T-cell (primary cell): ENCODE measurements at regions not wholly inside any gene's neighbourhood (a gene's known extent, or its start where the extent isn't known, plus 50 kb on each side); places are given as distances from the start of the nearest gene placed in this dataset.

ENCODE experiments used
- ATAC-seq, 4 experiments: fragments of 200-7000 bp in 3 of 4; fragments of 150-1000 bp in 1 of 4; cut with Tn5 transposase; replicated peaks in 1 of 4; 1 replicate in 3 of 4; 2 replicates in 1 of 4; pipeline ENCODE4 v1.10.0; 2021; ENCODE audit warnings: moderate library complexity in 3 of 4, mild to moderate bottlenecking in 2 of 4, moderate number of reproducible peaks in 1 of 4
- CTCF ChIA-PET, 2 donors: fragments of 300-600 bp; sonication (Branson Sonifier 250); formaldehyde crosslinking; loops; one replicate each; lab custom pipeline; 2022; ENCODE audit warnings: antibody characterized with exemption in 2 of 2; lab: Charles Lee
- POLR2A ChIA-PET, 2 donors: fragments of 300-600 bp; sonication (Branson Sonifier 250); formaldehyde crosslinking; loops; one replicate each; lab custom pipeline; 2022; ENCODE audit warnings: antibody characterized with exemption in 2 of 2; lab: Charles Lee
- DNase-seq, 35 experiments: peaks; one replicate each; pipeline versions ENCODE4 v3.0.0 to v3.0.0-alpha.2; 2013 to 2023
- H3K27ac ChIP-seq: one replicate; pipeline ENCODE4 v1.5.1; 2013; ENCODE audit warnings: low read length
- H3K27me3 ChIP-seq, 2 experiments: replicated peaks in 1 of 2; 1 replicate in 1 of 2; 2 replicates in 1 of 2; pipeline versions ENCODE4 v1.6.1 to v1.7.0; 2013; ENCODE audit warnings: low read length in 1 of 2, mixed read lengths in 1 of 2; ENCODE audit not compliant: control insufficient read depth in 2 of 2, insufficient read depth in 2 of 2; ENCODE audit errors: extremely low read depth in 1 of 2
- H3K36me3 ChIP-seq, 2 donors: 1 replicate in 1 of 2; 2 replicates in 1 of 2; pipeline versions ENCODE4 v1.6.1 to v1.7.0; 2013; ENCODE audit warnings: low read length in 1 of 2; ENCODE audit not compliant: control insufficient read depth in 2 of 2, insufficient read depth in 1 of 2; ENCODE audit errors: extremely low read depth in 1 of 2
- H3K4me1 ChIP-seq, 2 experiments: 1 replicate in 1 of 2; 2 replicates in 1 of 2; pipeline versions ENCODE4 v1.6.1 to v1.7.0; 2013; ENCODE audit warnings: low read length in 2 of 2, mixed read lengths in 1 of 2; ENCODE audit not compliant: insufficient read depth in 2 of 2, control insufficient read depth in 1 of 2; ENCODE audit errors: extremely low read depth in 1 of 2
- H3K4me3 ChIP-seq, 2 donors: 1 replicate in 1 of 2; 2 replicates in 1 of 2; pipeline versions ENCODE4 v1.5.1 to v1.7.0; 2013; ENCODE audit warnings: mild to moderate bottlenecking in 2 of 2, low read length in 1 of 2, moderate library complexity in 1 of 2; ENCODE audit not compliant: control insufficient read depth in 1 of 2; ENCODE audit errors: extremely low read depth in 1 of 2
- H3K9me3 ChIP-seq: 2 replicates; pipeline ENCODE4 v1.7.0; 2013
- H3K27ac Mint-ChIP-seq, 2 donors: one replicate each; pipeline ENCODE4 v1.8.0; 2020 to 2021; ENCODE audit warnings: mild to moderate bottlenecking in 2 of 2, mixed read lengths in 2 of 2
- H3K27me3 Mint-ChIP-seq, 2 donors: one replicate each; pipeline ENCODE4 v1.8.0; 2021 to 2022; ENCODE audit warnings: mixed read lengths in 2 of 2
- H3K36me3 Mint-ChIP-seq: one replicate; pipeline ENCODE4 v1.8.0; 2021; ENCODE audit warnings: mixed read lengths
- H3K4me1 Mint-ChIP-seq, 3 donors: one replicate each; pipeline ENCODE4 v1.8.0; 2020 to 2022; ENCODE audit warnings: mixed read lengths in 3 of 3, mild to moderate bottlenecking in 1 of 3
- H3K4me3 Mint-ChIP-seq, 3 donors: one replicate each; pipeline ENCODE4 v1.8.0; 2020 to 2022; ENCODE audit warnings: mild to moderate bottlenecking in 3 of 3, mixed read lengths in 3 of 3, moderate library complexity in 3 of 3
- H3K9me3 Mint-ChIP-seq, 3 donors: one replicate each; pipeline ENCODE4 v1.8.0; 2020 to 2022; ENCODE audit warnings: mixed read lengths in 3 of 3
- WGBS: methylation state at CpG from one replicate; pipeline ENCODE4 v1.1.5; 2013; ENCODE audit warnings: missing lambda C conversion rate; ENCODE audit not compliant: insufficient coverage; 5-methylcytosine and 5-hydroxymethylcytosine counted together

DNA sequence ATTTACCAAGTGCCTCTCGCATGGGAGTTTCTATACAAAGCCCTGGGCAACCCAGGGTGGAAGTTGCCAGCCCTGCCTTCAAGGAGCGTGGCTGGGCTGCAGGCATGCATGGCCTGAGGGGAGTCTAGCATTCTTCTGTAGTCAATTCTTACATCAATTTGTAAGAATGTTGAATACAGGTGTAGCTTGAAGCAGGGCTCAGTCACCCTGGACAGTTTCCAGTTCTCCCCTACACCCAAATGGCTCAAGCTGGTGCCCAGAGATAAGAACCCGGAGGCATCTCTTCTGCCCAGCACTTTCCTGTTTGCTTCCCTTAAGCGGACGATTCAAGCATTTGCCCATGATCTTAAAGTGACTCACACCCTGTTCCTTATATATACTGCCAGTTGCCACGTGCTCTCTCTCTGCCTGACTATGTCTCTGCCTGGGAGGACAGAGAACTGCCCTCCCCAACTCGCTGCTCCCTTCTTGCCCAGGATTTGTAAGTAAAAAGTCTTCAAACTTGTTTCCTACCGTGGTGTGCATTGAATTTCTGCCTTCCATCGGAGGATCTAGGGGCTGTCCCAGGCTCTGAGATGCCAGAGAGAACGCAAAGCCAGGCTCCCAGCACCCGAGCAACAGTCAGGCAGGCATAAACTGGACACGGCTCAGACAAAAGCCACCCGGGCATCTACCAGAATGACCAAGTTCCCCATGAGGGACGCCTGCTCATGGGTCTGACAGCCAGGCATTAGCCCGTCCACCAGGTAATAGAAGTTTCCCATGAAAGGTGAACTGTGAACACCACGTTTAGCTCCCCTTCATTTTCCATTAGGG lies 50.9 kb upstream of the AJAP1 start:
- Histone ChIP-seq H3K27me3 (peaks cover 0 to 34% of the 10 kb centered on the region in 2 experiments), H3K27ac (no peak overlapping the region), H3K9me3 (no peaks in the 10 kb centered on the region), H3K4me3 (no peak overlapping the region), H3K4me1 (no peaks in the 10 kb centered on the region), H3K36me3 (no peaks in the 10 kb centered on the region)
- WGBS = 28% methylated on average over 15 of the region's 16 CpGs
- Mint-ChIP-seq H3K27ac (no peak overlapping the region), H3K36me3 (no peaks in the 10 kb centered on the region), H3K4me3 (no peak overlapping the region), H3K27me3 (peaks cover 25 to 31% of the 10 kb centered on the region in 2 donors), H3K4me1 (no peaks in the 10 kb centered on the region), H3K9me3 (no peaks in the 10 kb centered on the region)
- DNase-seq (no peak), ATAC-seq (no peak)
- ChIA-PET POLR2A (no interaction called here), CTCF (no interaction called here)
